NCI-H1694 (cell line): ENCODE measurements at regions not wholly inside any gene's neighbourhood (a gene's known extent, or its start where the extent isn't known, plus 50 kb on each side); places are given as distances from the start of the nearest gene placed in this dataset.

ENCODE experiments used
- DNase-seq: peaks from one replicate; lab custom pipeline; 2025; lab: John Stamatoyannopoulos, UW

GRCh38 chr5:107325866-107326265, 344.9 kb downstream of the EFNA5 start:
- DNase-seq = no peak

GRCh38 chr5:107324809-107325208, 345.9 kb downstream of the EFNA5 start:
- DNase-seq = no peak

- no peak for DNase-seq
Observed at GRCh38 chr5:107324071-107324470, 346.7 kb downstream of the EFNA5 start.

- DNase-seq = no peak
Observed at GRCh38 chr5:107323536-107323935, 347.2 kb downstream of the EFNA5 start.

- DNase-seq = no peak
Observed at GRCh38 chr5:107322936-107323335, 347.8 kb downstream of the EFNA5 start.

- no peak for DNase-seq
Observed at GRCh38 chr5:107321906-107322305, 348.8 kb downstream of the EFNA5 start.

- DNase-seq = no peak
Observed at GRCh38 chr5:107320846-107321245, 349.9 kb downstream of the EFNA5 start.

GRCh38 chr5:107320376-107320775, 350.4 kb downstream of the EFNA5 start:
- no peak for DNase-seq

- no peak for DNase-seq
Observed at GRCh38 chr5:107319901-107320300, 350.8 kb downstream of the EFNA5 start.

GRCh38 chr5:107314330-107314729, 356.4 kb downstream of the EFNA5 start:
- no peak for DNase-seq

- no peak for DNase-seq
Observed at GRCh38 chr5:107313921-107314320, 356.8 kb downstream of the EFNA5 start.

GRCh38 chr5:107313098-107313497, 357.6 kb downstream of the EFNA5 start:
- no peak for DNase-seq

- no peak for DNase-seq
Observed at GRCh38 chr5:107310181-107310580, 360.6 kb downstream of the EFNA5 start.

- no peak for DNase-seq
Observed at GRCh38 chr5:107306594-107306993, 364.1 kb downstream of the EFNA5 start.

- no peak for DNase-seq
Observed at GRCh38 chr5:107306002-107306401, 364.7 kb downstream of the EFNA5 start.

GRCh38 chr5:107304684-107305083, 366.1 kb downstream of the EFNA5 start:
- no peak for DNase-seq

- DNase-seq = no peak
Observed at GRCh38 chr5:107303171-107303968, 367.4 kb downstream of the EFNA5 start.

GRCh38 chr5:107302441-107302840, 368.3 kb downstream of the EFNA5 start:
- DNase-seq = no peak

- DNase-seq = no peak
Observed at GRCh38 chr5:107301999-107302398, 368.7 kb downstream of the EFNA5 start.

GRCh38 chr5:107300721-107301327, 369.9 kb downstream of the EFNA5 start:
- DNase-seq = no peak

- no peak for DNase-seq
Observed at GRCh38 chr5:107296572-107296971, 374.2 kb downstream of the EFNA5 start.

GRCh38 chr5:107295914-107296313, 374.8 kb downstream of the EFNA5 start:
- DNase-seq = no peak

GRCh38 chr5:107294669-107295068, 376.1 kb downstream of the EFNA5 start:
- no peak for DNase-seq

GRCh38 chr5:107294211-107294550, 376.6 kb downstream of the EFNA5 start:
- DNase-seq = no peak
